HepG2 (cell line): ENCODE measurements at regions not wholly inside any gene's neighbourhood (a gene's known extent, or its start where the extent isn't known, plus 50 kb on each side); places are given as distances from the start of the nearest gene placed in this dataset.

Experiments used
- ATAC-seq: fragments of 200-7000 bp; cut with Tn5 transposase; 3 replicates; pipeline ENCODE4 v1.9.1; 2020; ENCODE audit warnings: mild to moderate bottlenecking, moderate library complexity
- BruUV-seq: library from RNA; stranded (reverse); fragments of 400-500 nt; replicated peaks from 2 replicates; lab custom pipeline; 2021; lab: Mats Ljungman, UMichigan
- CTCF ChIA-PET: fragments of 300-600 bp; formaldehyde crosslinking; extraction: SDS; loops from one replicate; lab custom pipeline; 2021; ENCODE audit warnings: low total read pairs, inconsistent platforms, low intra/inter-chr PET ratio; lab: Yijun Ruan, JAX
- POLR2A ChIA-PET: fragments of 350-600 bp; sonication (Branson Sonifier 250); formaldehyde crosslinking; loops from one replicate; lab custom pipeline; 2020; ENCODE audit warnings: antibody characterized with exemption, inconsistent platforms; lab: Yijun Ruan, JAX
- DNase-seq: peaks from one replicate; pipeline ENCODE4 v3.0.0-alpha.2; 2015; ENCODE audit warnings: low spot score
- FAIRE-seq: peaks from 3 replicates; lab custom pipeline; 2011; peaks lifted over from hg19 to GRCh38; lab: Jason Lieb, UNC
- H2AFZ ChIP-seq: one replicate; pipeline ENCODE4 v1.6.1; 2011; ENCODE audit warnings: low read length, inconsistent platforms
- H3K27ac ChIP-seq: fragments of 300-600 bp; 3 replicates; pipeline ENCODE4 v1.8.0; 2011; ENCODE audit warnings: mixed run types, mild to moderate bottlenecking, mixed read lengths, low read length, inconsistent platforms; ENCODE audit not compliant: insufficient read depth; ENCODE audit errors: extremely low read length
- H3K27me3 ChIP-seq, 2 experiments: fragments of 200-600 bp in 1 of 2; 2 replicates in 1 of 2; 3 replicates in 1 of 2; pipeline versions ENCODE4 v1.6.0 to v1.8.0; 2011; ENCODE audit warnings: low read length in 2 of 2, mild to moderate bottlenecking in 2 of 2, moderate library complexity in 2 of 2, inconsistent platforms in 1 of 2; ENCODE audit not compliant: insufficient read depth in 2 of 2, control insufficient read depth in 1 of 2
- H3K36me3 ChIP-seq, 2 experiments: fragments of 200-600 bp in 1 of 2; replicated peaks in 1 of 2; 2 replicates in 1 of 2; 3 replicates in 1 of 2; pipeline versions ENCODE4 v1.5.1 to v1.8.0; 2011; ENCODE audit warnings: low read length in 2 of 2, inconsistent platforms in 1 of 2; ENCODE audit not compliant: insufficient read depth in 2 of 2, control insufficient read depth in 1 of 2
- H3K4me1 ChIP-seq: 2 replicates; pipeline ENCODE4 v1.5.1; 2012; ENCODE audit warnings: low read length, inconsistent platforms; ENCODE audit not compliant: insufficient read depth
- H3K4me2 ChIP-seq: 2 replicates; pipeline ENCODE4 v1.6.0; 2011; ENCODE audit warnings: low read depth, low read length, inconsistent platforms
- H3K4me3 ChIP-seq, 3 experiments: fragments of 200-600 bp in 1 of 3; sonication (generic), shearing (Covaris generic) in 1 of 3; replicated peaks in 1 of 3; 2 replicates each; pipeline ENCODE4 v1.5.1; 2011 to 2016; ENCODE audit warnings: low read length in 3 of 3, inconsistent platforms in 2 of 3, low read depth in 2 of 3, mild to moderate bottlenecking in 2 of 3, control low read depth in 1 of 3, mixed read lengths in 1 of 3; ENCODE audit not compliant: insufficient read depth in 1 of 3
- H3K79me2 ChIP-seq: one replicate; pipeline ENCODE4 v1.6.1; 2011; ENCODE audit warnings: low read length, inconsistent platforms; ENCODE audit not compliant: insufficient read depth
- H3K9ac ChIP-seq: 2 replicates; pipeline ENCODE4 v1.6.0; 2011; ENCODE audit warnings: mild to moderate bottlenecking, low read depth, low read length, inconsistent platforms; ENCODE audit not compliant: insufficient read depth
- H3K9me3 ChIP-seq: 2 replicates; pipeline ENCODE4 v1.5.1; 2012; ENCODE audit warnings: mild to moderate bottlenecking, low read length
- H4K20me1 ChIP-seq: 2 replicates; pipeline ENCODE4 v1.6.0; 2011; ENCODE audit warnings: inconsistent platforms, mild to moderate bottlenecking, low read length, moderate library complexity; ENCODE audit not compliant: insufficient read depth
- FOXJ3 ChIP-seq: sonication (generic); formaldehyde crosslinking; IDR thresholded peaks from 2 replicates; pipeline ENCODE4 v1.4.0; 2020; ENCODE audit warnings: missing genetic modification reagents, mild to moderate bottlenecking, borderline replicate concordance
- FOXM1 ChIP-seq: sonication (generic); formaldehyde crosslinking; IDR thresholded peaks from 2 replicates; pipeline ENCODE4 v1.5.0; 2020; ENCODE audit warnings: missing genetic modification reagents
- HOXA5 ChIP-seq: sonication (generic); formaldehyde crosslinking; IDR thresholded peaks from 2 replicates; pipeline ENCODE4 v1.4.0; 2020; ENCODE audit warnings: missing genetic modification reagents
- KDM5B ChIP-seq: sonication (generic); formaldehyde crosslinking; IDR thresholded peaks from 2 replicates; pipeline ENCODE4 v1.4.0; 2020; ENCODE audit warnings: missing genetic modification reagents, mild to moderate bottlenecking, borderline replicate concordance
- MAFK ChIP-seq, 2 experiments: IDR thresholded peaks in 1 of 2; conservative IDR thresholded peaks in 1 of 2; 2 replicates each; pipeline ENCODE4 v1.6.1; 2011; ENCODE audit warnings: improper control_type of control experiment in 2 of 2, low read length in 2 of 2
- SIX1 ChIP-seq: sonication (generic); formaldehyde crosslinking; IDR thresholded peaks from 2 replicates; pipeline ENCODE4 v1.4.0; 2020; ENCODE audit warnings: missing genetic modification reagents, borderline replicate concordance
- SP2 ChIP-seq: sonication (generic); formaldehyde crosslinking; IDR thresholded peaks from 2 replicates; pipeline ENCODE4 v1.5.1; 2020; ENCODE audit warnings: mild to moderate bottlenecking, missing genetic modification reagents
- SRSF4 ChIP-seq: fragments of 200-400 bp; formaldehyde crosslinking; IDR thresholded peaks from one replicate; pipeline ENCODE4 v1.6.1; 2018; ENCODE audit warnings: mild to moderate bottlenecking, low read depth, low read length, moderate library complexity; ENCODE audit not compliant: poor library complexity, severe bottlenecking
- TFDP1 ChIP-seq: IDR thresholded peaks from 2 replicates; pipeline ENCODE4 v1.6.1; 2016; ENCODE audit warnings: missing compliant biosample characterization, missing genetic modification reagents, borderline replicate concordance
- U2AF1 ChIP-seq: fragments of 200-400 bp; formaldehyde crosslinking; optimal IDR thresholded peaks from 2 replicates; pipeline ENCODE3; 2017; ENCODE audit warnings: mild to moderate bottlenecking, low read depth, low read length
- ZFAT ChIP-seq: sonication (generic); formaldehyde crosslinking; conservative IDR thresholded peaks from 2 replicates; pipeline ENCODE4 v1.8.1; 2023; ENCODE audit warnings: missing genetic modification reagents, inconsistent platforms
- ZNF101 ChIP-seq: sonication (generic); formaldehyde crosslinking; IDR thresholded peaks from 2 replicates; pipeline ENCODE4 v1.4.0; 2020; ENCODE audit warnings: mild to moderate bottlenecking, low read depth, missing genetic modification reagents, borderline replicate concordance
- ZNF563 ChIP-seq: sonication (generic); formaldehyde crosslinking; IDR thresholded peaks from 2 replicates; pipeline ENCODE4 v1.8.0; 2022; ENCODE audit warnings: mild to moderate bottlenecking, moderate library complexity, missing genetic modification reagents
- ZNF564 ChIP-seq: sonication (generic); formaldehyde crosslinking; IDR thresholded peaks from 2 replicates; pipeline ENCODE4 v1.8.1; 2023; ENCODE audit warnings: mild to moderate bottlenecking, missing genetic modification reagents
- WGBS: methylation state at CpG from one replicate; pipeline ENCODE4 v1.1.6; 2017; ENCODE audit warnings: low lambda C conversion rate; 5-methylcytosine and 5-hydroxymethylcytosine counted together
- in situ Hi-C: cut with HindIII; loops from 2 replicates; pipeline ENCODE4 v1.10.0; 2017; ENCODE audit warnings: low pct_unique_long_range_greater_than_20kb; ENCODE audit not compliant: extremely low pct_ligation_motif_present
- intact Hi-C: fragments of 100-400 bp; cut with micrococcal nuclease; formaldehyde crosslinking; loops from one replicate; pipeline ENCODE4 v1.10.0; 2022; ENCODE audit not compliant: unreplicated experiment
- TF ChIP-seq, protein P1 (sequence below): sonication (generic); formaldehyde crosslinking; IDR thresholded peaks from 2 replicates; pipeline ENCODE4 v1.8.1; 2023; ENCODE audit warnings: mild to moderate bottlenecking, moderate library complexity, missing genetic modification reagents
- TF ChIP-seq, protein P2 (sequence below): sonication (generic); formaldehyde crosslinking; IDR thresholded peaks from 2 replicates; pipeline ENCODE4 v1.5.0; 2020; ENCODE audit warnings: mild to moderate bottlenecking, missing genetic modification reagents

DNA sequence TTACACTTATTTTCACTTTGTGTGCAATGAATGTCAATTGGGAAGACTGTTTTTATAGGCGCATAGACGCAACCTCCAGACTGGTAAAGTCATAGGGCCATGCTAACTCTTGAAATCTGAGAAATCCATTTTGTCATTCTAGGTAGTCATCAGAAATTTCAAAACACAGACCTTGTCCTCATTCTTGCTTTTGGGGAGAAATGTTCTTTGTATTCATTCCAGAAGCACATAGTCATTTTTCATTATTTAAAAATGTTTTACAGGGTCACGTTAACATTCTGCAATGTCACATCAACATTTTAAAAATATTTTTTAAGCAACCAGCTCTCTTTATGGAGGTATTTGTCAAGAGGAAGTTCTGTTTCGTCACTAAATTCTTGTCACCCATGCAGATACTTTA, 898.4 kb downstream of the PDCD6IP start:
- ATAC-seq (no peak), DNase-seq (no peak), FAIRE-seq (no peak)
- Histone ChIP-seq H4K20me1 (no peaks in the 10 kb centered on the region), H3K4me2 (no peak overlapping the region), H2AFZ (no peak overlapping the region), H3K4me3 (no peak overlapping the region), H3K36me3 (no peaks in the 10 kb centered on the region), H3K4me1 (no peaks in the 10 kb centered on the region), H3K27ac (no peak overlapping the region), H3K9me3 (peaks cover 17% of the 10 kb centered on the region), H3K9ac (no peak overlapping the region), H3K79me2 (no peaks in the 10 kb centered on the region), H3K27me3 (no peaks in the 10 kb centered on the region)
- POLR2A ChIA-PET: no interaction called here
- CTCF ChIA-PET: no interaction called here
- 13% methylated on average over 4 of the region's 4 CpGs for WGBS
- in situ Hi-C loops: loop anchor here (25.0 kb wide), 1 partner anchor 710 kb away; no protein-coding TSS in a partner anchor
- intact Hi-C loops: no loop called here
- BruUV-seq: no TSS peak
- TF ChIP-seq ZNF563 (no peak), U2AF1 (no peak), SRSF4 (no peak), MAFK (conservative IDR thresholded peaks at IDR 0.05 in 1 of 2, IDR thresholded peaks at IDR 0.05 in 1 of 2; ENCODE audit: low read length in 2 of 2) (no peak)
- TF ChIP-seq, protein P1, sequence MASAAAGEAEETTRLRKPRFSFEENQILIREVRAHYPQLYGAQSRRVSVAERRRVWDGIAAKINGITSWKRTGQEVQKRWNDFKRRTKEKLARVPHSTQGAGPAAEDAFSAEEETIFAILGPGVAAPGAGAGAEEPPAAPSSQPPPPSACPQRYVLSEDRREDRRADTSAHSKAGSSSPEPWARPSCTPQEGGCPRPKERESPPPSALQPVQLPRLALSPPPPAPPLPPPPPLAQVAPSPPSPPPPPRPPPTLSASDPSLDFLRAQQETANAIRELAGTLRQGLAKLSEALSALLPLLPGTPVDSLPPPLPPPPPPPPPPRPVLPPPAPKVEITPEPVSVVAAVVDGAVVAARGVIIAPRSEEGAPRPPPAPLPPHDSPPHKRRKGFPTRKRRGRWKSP (CRISPR knock-in tag): no peak

DNA sequence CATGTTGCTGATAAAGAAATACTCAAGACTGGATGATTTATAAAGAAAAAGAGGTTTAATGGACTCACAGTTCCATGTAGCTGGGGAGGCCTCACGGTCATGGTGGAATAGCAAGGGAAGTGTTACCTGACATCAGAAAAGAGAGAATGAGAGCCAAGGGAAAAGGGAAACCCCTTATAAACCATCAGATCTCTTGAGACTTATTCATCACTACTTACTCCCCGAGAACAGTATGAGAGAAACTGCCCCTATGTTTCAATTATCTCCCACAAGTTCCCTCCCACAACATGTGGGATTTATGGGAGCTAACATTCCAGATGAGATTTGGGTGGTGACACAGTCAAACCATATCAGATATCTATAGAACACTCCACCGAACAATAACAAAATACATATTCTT, 904.6 kb downstream of the PDCD6IP start:
- ChIA-PET POLR2A (no interaction called here), CTCF (no interaction called here)
- no peaks in the 10 kb centered on the region for H3K27me3 ChIP-seq
- H2AFZ ChIP-seq: no peak overlapping the region
- ATAC-seq: no peak
- H3K4me2 ChIP-seq: no peak overlapping the region
- no peaks in the 10 kb centered on the region for H4K20me1 ChIP-seq
- in situ Hi-C loops (no loop called here), intact Hi-C loops (no loop called here)
- no peak for FAIRE-seq
- no peak overlapping the region for H3K4me3 ChIP-seq
- 25% methylated on average over 3 of the region's 3 CpGs for WGBS
- no peak overlapping the region for H3K9ac ChIP-seq
- H3K79me2 ChIP-seq: no peaks in the 10 kb centered on the region
- BruUV-seq: no TSS peak
- H3K9me3 ChIP-seq: peaks cover 29% of the 10 kb centered on the region
- H3K36me3 ChIP-seq: no peaks in the 10 kb centered on the region
- H3K27ac ChIP-seq: no peak overlapping the region
- no peaks in the 10 kb centered on the region for H3K4me1 ChIP-seq
- no peak for DNase-seq
- TF ChIP-seq, protein P2, sequence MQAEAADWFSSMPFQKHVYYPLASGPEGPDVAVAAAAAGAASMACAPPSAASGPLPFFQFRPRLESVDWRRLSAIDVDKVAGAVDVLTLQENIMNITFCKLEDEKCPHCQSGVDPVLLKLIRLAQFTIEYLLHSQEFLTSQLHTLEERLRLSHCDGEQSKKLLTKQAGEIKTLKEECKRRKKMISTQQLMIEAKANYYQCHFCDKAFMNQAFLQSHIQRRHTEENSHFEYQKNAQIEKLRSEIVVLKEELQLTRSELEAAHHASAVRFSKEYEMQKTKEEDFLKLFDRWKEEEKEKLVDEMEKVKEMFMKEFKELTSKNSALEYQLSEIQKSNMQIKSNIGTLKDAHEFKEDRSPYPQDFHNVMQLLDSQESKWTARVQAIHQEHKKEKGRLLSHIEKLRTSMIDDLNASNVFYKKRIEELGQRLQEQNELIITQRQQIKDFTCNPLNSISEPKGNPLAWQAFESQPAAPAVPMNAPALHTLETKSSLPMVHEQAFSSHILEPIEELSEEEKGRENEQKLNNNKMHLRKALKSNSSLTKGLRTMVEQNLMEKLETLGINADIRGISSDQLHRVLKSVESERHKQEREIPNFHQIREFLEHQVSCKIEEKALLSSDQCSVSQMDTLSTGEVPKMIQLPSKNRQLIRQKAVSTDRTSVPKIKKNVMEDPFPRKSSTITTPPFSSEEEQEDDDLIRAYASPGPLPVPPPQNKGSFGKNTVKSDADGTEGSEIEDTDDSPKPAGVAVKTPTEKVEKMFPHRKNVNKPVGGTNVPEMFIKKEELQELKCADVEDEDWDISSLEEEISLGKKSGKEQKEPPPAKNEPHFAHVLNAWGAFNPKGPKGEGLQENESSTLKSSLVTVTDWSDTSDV (CRISPR knock-in tag): no peak
- TF ChIP-seq SP2 (no peak), ZNF101 (CRISPR knock-in tag) (no peak), KDM5B (CRISPR knock-in tag) (no peak), TFDP1 (CRISPR knock-in tag) (no peak), SIX1 (CRISPR knock-in tag) (no peak), ZFAT (CRISPR knock-in tag) (no peak), FOXM1 (no peak), ZNF564 (CRISPR knock-in tag) (no peak), FOXJ3 (CRISPR knock-in tag) (no peak), HOXA5 (CRISPR knock-in tag) (no peak)
